GM19395 (cell line): ENCODE measurements at regions not wholly inside any gene's neighbourhood (a gene's known extent, or its start where the extent isn't known, plus 50 kb on each side); places are given as distances from the start of the nearest gene placed in this dataset.
A peak's percentile ranks its signal among the peaks of the same experiment; 100 is the strongest.

Experiments used
- ATAC-seq: cut with Tn5 transposase; IDR thresholded peaks from one replicate; pipeline ENCODE4 v1.9.1; 2021; ENCODE audit warnings: mild to moderate bottlenecking, moderate library complexity; ENCODE audit not compliant: unreplicated experiment

GRCh38 chr2:20150110-20150706 lies 74.7 kb downstream of the SDC1 start:
- ATAC-seq, result no peak

- no peak for ATAC-seq
These were observed 75.3 kb downstream of the SDC1 start for GRCh38 chr2:20149703-20150030.

- ATAC-seq, result no peak
These were observed 75.8 kb downstream of the SDC1 start for GRCh38 chr2:20148923-20149702.

GRCh38 chr2:20148426-20148922 lies 76.5 kb downstream of the SDC1 start:
- ATAC-seq, result no peak

DNA sequence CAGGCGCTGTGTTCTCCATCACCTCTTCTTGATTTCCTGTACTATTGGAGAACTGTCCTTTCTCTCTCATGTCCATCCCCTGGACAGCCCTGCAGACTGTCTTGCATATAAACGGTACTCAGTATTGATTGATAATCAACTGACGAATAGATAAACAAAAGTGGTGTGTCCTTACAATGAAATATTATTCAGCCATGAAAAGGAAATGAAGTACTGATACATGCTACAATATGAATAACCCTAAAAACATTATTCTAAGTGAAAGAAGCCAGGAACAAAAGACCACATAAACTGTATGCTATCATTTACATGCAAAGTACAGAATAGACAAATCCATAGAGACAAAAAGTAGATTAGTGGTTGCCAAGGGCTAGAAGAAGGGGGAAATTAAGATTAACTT lies 77.6 kb downstream of the SDC1 start:
- ATAC-seq, result no peak

GRCh38 chr2:20146401-20146800 lies 78.5 kb downstream of the SDC1 start:
- no peak for ATAC-seq

- ATAC-seq, result peak; percentile 79
These were observed 79.3 kb downstream of the SDC1 start for GRCh38 chr2:20145497-20146193.

DNA sequence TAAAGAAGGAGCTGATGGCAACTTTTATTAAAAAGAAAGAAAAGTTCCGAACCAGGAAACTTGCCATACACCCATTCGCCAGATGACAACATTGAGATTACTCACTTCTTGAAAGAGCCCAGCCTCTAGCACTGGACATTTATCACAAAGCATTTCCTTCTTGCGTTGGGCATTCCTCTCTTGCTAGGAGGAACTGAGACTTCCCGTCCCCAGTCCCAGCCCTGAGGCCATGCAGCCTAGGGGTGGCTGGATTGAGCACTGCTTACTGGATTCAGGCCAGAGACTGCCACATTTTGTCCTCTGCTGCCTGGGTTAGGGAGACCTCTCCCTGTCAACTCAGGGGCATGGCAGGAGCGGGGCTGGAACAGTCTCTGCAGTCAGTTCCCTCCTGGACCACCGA lies 80.1 kb downstream of the SDC1 start:
- ATAC-seq, result no peak

DNA sequence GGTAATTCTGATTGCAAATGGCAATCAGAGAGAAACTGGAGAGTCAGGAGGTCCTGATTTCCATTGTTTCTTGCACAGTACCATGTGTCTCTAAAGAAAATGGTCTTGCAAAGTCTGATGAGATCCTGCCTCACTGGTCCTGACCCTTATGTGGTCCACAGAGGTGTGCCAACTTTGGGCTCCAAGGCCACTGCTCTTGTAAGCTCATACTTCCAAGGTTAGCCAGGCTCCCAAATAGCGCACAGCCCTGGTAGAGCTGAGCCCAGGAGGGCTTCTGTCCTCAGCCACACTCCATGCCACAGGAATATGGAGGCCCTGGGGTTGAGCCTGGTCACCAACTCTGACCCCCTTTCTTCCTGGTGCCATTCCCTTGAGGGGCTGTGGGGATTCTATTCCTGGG lies 80.7 kb downstream of the SDC1 start:
- no peak for ATAC-seq

DNA sequence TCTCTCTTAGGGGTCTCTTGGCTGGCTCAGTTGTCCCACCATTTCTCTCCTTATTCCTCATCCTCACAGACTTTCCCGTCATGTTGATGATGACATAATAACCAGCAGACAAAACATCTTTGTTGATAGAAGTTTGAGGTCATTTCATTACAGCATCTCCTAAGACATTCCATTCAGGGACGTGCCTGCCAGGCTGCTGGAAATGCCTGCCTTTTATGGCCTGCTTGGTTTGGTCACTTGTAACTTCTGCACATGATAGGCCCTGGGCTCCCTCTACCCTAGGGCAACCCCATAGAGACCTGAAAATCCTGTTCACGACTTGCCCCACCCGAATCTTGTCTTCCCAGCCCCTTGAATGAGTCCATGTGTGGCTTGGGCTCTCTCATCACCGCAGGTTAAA lies 81.7 kb downstream of the SDC1 start:
- no peak for ATAC-seq

- ATAC-seq, result no peak
These were observed 83.1 kb downstream of the SDC1 start for GRCh38 chr2:20141806-20142205.

DNA sequence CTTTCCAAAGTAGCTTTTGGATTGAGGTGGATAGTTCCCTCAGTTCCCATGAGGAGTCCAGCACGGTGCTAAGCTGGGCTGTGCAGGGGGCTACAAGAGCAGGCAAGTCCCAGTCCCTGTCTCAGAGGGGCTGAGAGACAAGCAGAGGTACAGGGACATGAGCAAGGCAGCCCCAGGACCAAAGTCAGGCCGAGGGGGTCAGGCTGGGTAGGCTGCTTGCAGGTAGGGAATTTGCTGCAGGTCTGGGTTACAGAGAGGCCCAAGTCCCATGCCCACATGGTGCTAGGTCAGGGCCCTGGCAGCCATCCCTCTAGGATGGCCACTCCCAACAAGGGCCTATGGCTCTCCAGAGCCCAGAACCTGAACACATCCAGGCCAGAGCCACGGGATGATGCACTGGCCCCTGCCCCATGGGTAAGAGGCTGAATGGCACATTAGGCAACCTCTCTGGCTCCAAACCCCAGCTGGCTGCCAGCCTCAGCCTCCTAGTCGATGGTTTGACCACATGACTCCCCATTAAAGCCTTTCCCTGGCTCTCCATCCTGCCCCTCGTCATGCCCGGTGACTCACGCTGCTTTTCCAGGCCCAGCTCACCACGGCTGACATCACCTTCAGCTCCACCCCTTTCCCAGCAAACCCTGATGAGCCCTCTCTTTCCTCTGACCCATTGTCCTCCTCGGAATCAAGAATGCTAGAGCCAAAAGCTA lies 83.7 kb downstream of the SDC1 start:
- ATAC-seq, result no peak

DNA sequence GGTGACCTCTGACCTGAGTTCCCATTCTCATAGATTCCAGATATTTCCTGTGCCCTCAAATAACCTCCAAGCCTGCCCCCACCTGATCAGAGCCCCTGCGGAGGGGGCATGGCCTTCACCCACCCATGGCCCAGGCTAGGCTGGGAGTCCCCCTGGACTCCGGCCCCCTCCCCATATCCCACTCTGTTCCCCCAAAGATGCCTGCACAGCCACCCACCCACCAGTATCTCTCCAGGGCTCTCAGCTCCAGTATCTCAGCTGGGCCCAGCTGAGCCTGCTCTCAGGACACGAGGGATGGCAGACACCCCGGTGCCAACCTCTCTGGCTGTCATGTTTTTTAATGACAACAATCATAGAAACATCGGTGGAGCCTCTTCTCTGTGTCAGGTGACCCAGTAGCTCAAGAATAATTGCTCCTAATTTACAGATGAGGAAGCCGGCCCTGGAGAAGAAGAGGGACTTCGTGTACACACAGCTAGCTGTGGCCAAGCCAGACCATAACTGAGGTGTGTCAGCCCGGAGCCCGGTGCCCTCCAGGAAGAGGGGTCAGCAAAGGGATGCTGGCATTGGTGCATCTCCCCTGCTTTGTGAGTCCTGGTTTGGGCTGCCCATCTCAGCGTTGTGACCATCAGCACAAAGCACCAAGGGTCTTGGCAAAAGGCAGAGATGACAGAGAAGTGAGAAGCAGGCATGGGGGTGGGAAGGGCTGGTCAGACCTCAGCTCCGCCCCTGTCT lies 84.4 kb downstream of the SDC1 start:
- ATAC-seq, result no peak

- no peak for ATAC-seq
These were observed 85.3 kb downstream of the SDC1 start for GRCh38 chr2:20139407-20140172.

DNA sequence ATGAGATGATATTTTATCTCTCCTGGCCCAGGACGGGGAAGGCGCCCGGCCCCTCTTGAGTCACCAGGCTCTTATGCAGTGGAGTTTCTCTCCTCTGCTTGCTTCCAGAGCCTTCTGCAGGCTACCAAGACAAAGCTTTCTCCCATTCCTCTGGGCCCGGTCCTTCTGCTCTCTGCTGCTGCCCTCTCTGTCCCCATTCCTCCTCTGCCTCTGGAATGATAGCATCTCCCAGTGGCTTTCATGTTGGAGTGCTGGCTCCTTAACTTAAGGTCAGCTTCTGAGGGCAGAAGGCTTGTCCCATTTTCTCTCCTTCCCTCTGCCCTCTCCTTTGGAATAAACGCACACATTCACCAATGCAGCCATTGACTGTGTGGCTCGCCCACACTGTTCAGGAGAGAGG lies 86.2 kb downstream of the SDC1 start:
- no peak for ATAC-seq

DNA sequence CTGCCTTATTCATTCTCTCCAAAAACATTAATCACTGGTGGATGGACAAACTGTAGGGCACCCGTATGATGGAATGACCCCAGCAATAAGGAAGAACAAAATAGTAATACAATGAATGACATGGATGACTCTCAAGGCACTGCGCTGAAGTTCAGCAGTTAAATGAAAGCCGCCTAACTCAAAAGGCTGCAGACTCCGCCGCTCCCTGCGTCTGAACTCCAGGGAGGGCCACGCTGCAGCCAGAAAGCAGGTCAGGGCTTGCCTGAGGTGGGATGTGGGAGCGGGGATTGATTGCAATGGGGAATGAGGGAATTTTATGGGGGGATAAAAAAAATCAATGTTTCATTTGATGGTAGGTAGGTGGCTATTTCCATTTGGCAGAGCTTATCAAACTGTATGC lies 86.5 kb upstream of the LAPTM4A start:
- no peak for ATAC-seq

- no peak for ATAC-seq
These were observed 85.7 kb upstream of the LAPTM4A start for GRCh38 chr2:20137131-20137571.

DNA sequence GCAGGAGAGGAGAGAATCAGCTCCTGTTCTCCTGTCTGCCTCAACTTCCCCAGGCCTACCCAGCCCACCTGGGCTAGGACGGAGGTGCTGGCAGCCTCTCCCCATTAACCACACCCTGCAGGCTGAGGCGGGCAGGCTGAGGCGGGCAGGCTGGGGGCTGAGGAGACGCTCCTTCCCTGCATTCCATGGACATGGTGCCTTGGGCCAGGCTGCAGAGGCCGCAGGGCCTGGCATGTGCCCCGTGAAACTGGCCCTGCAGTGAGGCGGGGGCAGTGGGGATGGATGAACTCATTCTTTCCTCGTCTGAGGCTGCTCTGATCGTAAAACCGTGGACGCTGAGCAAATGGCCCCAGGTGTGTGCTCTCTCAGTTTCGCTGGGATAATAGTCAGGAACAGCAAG lies 84.7 kb upstream of the LAPTM4A start:
- no peak for ATAC-seq

DNA sequence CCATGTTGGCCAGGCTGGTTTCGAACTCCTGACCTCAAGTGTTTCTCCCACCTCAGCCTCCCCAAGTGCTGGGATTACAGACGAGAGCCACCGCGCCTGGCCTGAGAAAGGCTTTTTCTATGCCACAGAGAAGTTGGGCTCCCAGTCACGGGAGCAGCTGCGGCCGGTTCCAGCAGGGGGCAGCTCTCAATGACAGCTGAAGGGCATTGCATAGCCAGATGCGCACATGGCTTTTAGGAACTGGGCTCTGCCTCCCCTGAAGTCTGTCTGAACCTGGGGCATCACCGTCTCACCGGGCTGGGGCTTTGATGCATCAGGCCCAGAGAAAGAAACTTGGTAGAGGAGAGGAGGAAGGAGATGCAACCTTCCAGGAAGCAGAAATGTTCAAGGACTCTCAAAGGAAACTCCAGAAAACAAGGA lies 84.2 kb upstream of the LAPTM4A start:
- ATAC-seq, result peak; percentile 91

DNA sequence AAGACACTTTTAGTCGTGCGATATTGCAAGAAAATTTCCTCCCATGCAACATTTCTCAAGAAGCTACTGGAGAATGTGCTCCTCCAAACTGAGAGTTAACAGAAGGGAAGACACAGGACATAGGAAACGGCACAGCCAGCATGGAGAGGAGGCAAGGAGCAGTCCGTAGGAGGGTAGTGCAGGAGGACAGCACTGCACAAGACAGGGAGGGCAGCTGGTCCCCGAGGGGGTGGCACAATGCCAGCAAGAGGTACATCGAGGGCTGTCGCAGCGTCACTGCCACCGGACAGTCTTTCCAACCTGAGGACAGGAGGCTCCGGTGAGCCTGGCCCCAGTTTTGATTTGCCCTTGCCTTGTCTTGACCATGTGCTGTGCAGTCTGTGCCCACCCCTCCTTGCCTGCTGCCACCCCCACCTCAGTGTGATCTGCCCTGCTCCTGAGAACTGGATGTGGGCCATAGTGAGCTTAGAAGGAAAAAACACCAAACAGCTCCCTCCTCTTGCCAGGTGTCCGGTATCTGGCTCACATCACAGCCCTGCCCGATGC lies 81.6 kb upstream of the LAPTM4A start:
- ATAC-seq, result no peak
